ENCODE measurements at regions not wholly inside any gene's neighbourhood (a gene's known extent, or its start where the extent isn't known, plus 50 kb on each side); places are given as distances from the start of the nearest gene placed in this dataset.

GRCh38 chr7:73963252-73963822 is 64.6 kb upstream of the ELN start:
- DNase-seq (ENCODE audit: low read depth, low spot score), result no peak

GRCh38 chr7:73964786-73965185 is 63.2 kb upstream of the ELN start:
- DNase-seq (ENCODE audit: low read depth, low spot score), result no peak

GRCh38 chr7:73966062-73966940 is 61.7 kb upstream of the ELN start:
- DNase-seq (ENCODE audit: low read depth, low spot score), result no peak

- no peak for DNase-seq (ENCODE audit: low read depth, low spot score)
Measured at GRCh38 chr7:73966941-73967831, 60.8 kb upstream of the ELN start.

GRCh38 chr7:73967832-73968290 is 60.1 kb upstream of the ELN start:
- DNase-seq (ENCODE audit: low read depth, low spot score), result no peak

- no peak for DNase-seq (ENCODE audit: low read depth, low spot score)
Measured at GRCh38 chr7:73968487-73968886, 59.5 kb upstream of the ELN start.

GRCh38 chr7:73969991-73970390 is 58.0 kb upstream of the ELN start:
- DNase-seq (ENCODE audit: low read depth, low spot score), result no peak

GRCh38 chr7:73970801-73971229 is 57.2 kb upstream of the ELN start:
- no peak for DNase-seq (ENCODE audit: low read depth, low spot score)

- DNase-seq (ENCODE audit: low read depth, low spot score), result no peak
Measured at GRCh38 chr7:73971322-73971703, 56.7 kb upstream of the ELN start.

- DNase-seq (ENCODE audit: low read depth, low spot score), result no peak
Measured at GRCh38 chr7:73971704-73972341, 56.1 kb upstream of the ELN start.

GRCh38 chr7:73972614-73973013 is 55.4 kb upstream of the ELN start:
- DNase-seq (ENCODE audit: low read depth, low spot score), result no peak

GRCh38 chr7:73973091-73973490 is 54.9 kb upstream of the ELN start:
- no peak for DNase-seq (ENCODE audit: low read depth, low spot score)

- DNase-seq (ENCODE audit: low read depth, low spot score), result no peak
Measured at GRCh38 chr7:73974101-73974947, 53.6 kb upstream of the ELN start.

- DNase-seq (ENCODE audit: low read depth, low spot score), result no peak
Measured at GRCh38 chr7:73974948-73975926, 52.7 kb upstream of the ELN start.

GRCh38 chr7:73976761-73977618 is 51.0 kb upstream of the ELN start:
- DNase-seq (ENCODE audit: low read depth, low spot score), result no peak

GRCh38 chr7:73977619-73978618 is 50.1 kb upstream of the ELN start:
- no peak for DNase-seq (ENCODE audit: low read depth, low spot score)
